ENCODE measurements at regions not wholly inside any gene's neighbourhood (a gene's known extent, or its start where the extent isn't known, plus 50 kb on each side); places are given as distances from the start of the nearest gene placed in this dataset.

- TF ChIP-seq HDAC6 (IDR thresholded peaks at IDR 0.05; ENCODE audit: low read depth, low read length) (no peak), POLR2A (IDR thresholded peaks at IDR 0.05; ENCODE audit: control extremely low read depth in 1 of 2, low read depth in 2 of 2, low read length in 2 of 2) (no peak), CTCF (IDR thresholded peaks at IDR 0.05; ENCODE audit: control extremely low read depth in 1 of 3, insufficient read depth in 1 of 3, low read depth in 1 of 3, low read length in 3 of 3) (no peak), GTF2F1 (IDR thresholded peaks at IDR 0.05; ENCODE audit: borderline replicate concordance, low read depth, low read length) (no peak), KDM1A (IDR thresholded peaks at IDR 0.05; ENCODE audit: borderline replicate concordance, low read length) (no peak), TAF1 (IDR thresholded peaks at IDR 0.05; ENCODE audit: low read depth, low read length) (no peak)
These were observed 157.3 kb downstream of the ACKR3 start for GRCh38 chr2:236726701-236727450.

All from H1 (cell line).